ENCODE measurements at regions not wholly inside any gene's neighbourhood (a gene's known extent, or its start where the extent isn't known, plus 50 kb on each side); places are given as distances from the start of the nearest gene placed in this dataset.

- DNase-seq (ENCODE audit: insufficient read length, low spot score): no peak
- no peak for TF ChIP-seq POLR2A (IDR thresholded peaks at IDR 0.05; ENCODE audit: low read depth, low read length)
- FAIRE-seq: no peak
These were observed 241.6 kb downstream of the ZNF621 start for GRCh38 chr3:40766396-40766795.

GRCh38 chr3:40768046-40768445, 243.3 kb downstream of the ZNF621 start:
- no peak for TF ChIP-seq POLR2A (IDR thresholded peaks at IDR 0.05; ENCODE audit: low read depth, low read length)
- no peak for FAIRE-seq
- DNase-seq (ENCODE audit: insufficient read length, low spot score): no peak

GRCh38 chr3:40768536-40768935, 243.8 kb downstream of the ZNF621 start:
- TF ChIP-seq POLR2A (IDR thresholded peaks at IDR 0.05; ENCODE audit: low read depth, low read length): no peak
- FAIRE-seq: no peak
- DNase-seq (ENCODE audit: insufficient read length, low spot score): no peak

GRCh38 chr3:40770061-40770460, 245.3 kb downstream of the ZNF621 start:
- DNase-seq (ENCODE audit: insufficient read length, low spot score): no peak
- FAIRE-seq: no peak
- no peak for TF ChIP-seq POLR2A (IDR thresholded peaks at IDR 0.05; ENCODE audit: low read depth, low read length)

- FAIRE-seq (no peak), DNase-seq (ENCODE audit: insufficient read length, low spot score) (no peak)
- TF ChIP-seq POLR2A (IDR thresholded peaks at IDR 0.05; ENCODE audit: low read depth, low read length): no peak
These were observed 246.4 kb downstream of the ZNF621 start for GRCh38 chr3:40771112-40771511.

GRCh38 chr3:40779039-40779438, 254.3 kb downstream of the ZNF621 start:
- DNase-seq (ENCODE audit: insufficient read length, low spot score): no peak
- FAIRE-seq: no peak
- TF ChIP-seq POLR2A (IDR thresholded peaks at IDR 0.05; ENCODE audit: low read depth, low read length): no peak

- FAIRE-seq (no peak), DNase-seq (ENCODE audit: insufficient read length, low spot score) (no peak)
- no peak for TF ChIP-seq POLR2A (IDR thresholded peaks at IDR 0.05; ENCODE audit: low read depth, low read length)
These were observed 255.6 kb downstream of the ZNF621 start for GRCh38 chr3:40780291-40780924.

GRCh38 chr3:40780925-40781406, 256.2 kb downstream of the ZNF621 start:
- TF ChIP-seq POLR2A (IDR thresholded peaks at IDR 0.05; ENCODE audit: low read depth, low read length): no peak
- DNase-seq (ENCODE audit: insufficient read length, low spot score): no peak
- FAIRE-seq: no peak

GRCh38 chr3:40782111-40782721, 257.5 kb downstream of the ZNF621 start:
- FAIRE-seq: no peak
- no peak for DNase-seq (ENCODE audit: insufficient read length, low spot score)

GRCh38 chr3:40790746-40791145, 266.0 kb downstream of the ZNF621 start:
- FAIRE-seq (no peak), DNase-seq (ENCODE audit: insufficient read length, low spot score) (no peak)
- no peak for TF ChIP-seq POLR2A (IDR thresholded peaks at IDR 0.05; ENCODE audit: low read depth, low read length)

More at GRCh38 chr3:40782111-40782721, 257.5 kb downstream of the ZNF621 start:
- no peak for TF ChIP-seq POLR2A (IDR thresholded peaks at IDR 0.05; ENCODE audit: low read depth, low read length)

- DNase-seq (ENCODE audit: insufficient read length, low spot score) (no peak), FAIRE-seq (no peak)
- TF ChIP-seq POLR2A (IDR thresholded peaks at IDR 0.05; ENCODE audit: low read depth, low read length): no peak
These were observed 269.0 kb downstream of the ZNF621 start for GRCh38 chr3:40793730-40794129.

GRCh38 chr3:40800343-40800742, 275.6 kb downstream of the ZNF621 start:
- no peak for TF ChIP-seq POLR2A (IDR thresholded peaks at IDR 0.05; ENCODE audit: low read depth, low read length)
- FAIRE-seq (peak; percentile 100), DNase-seq (ENCODE audit: insufficient read length, low spot score) (peak; percentile 55)

- DNase-seq (ENCODE audit: insufficient read length, low spot score) (no peak), FAIRE-seq (peak; percentile 60)
- no peak for TF ChIP-seq POLR2A (IDR thresholded peaks at IDR 0.05; ENCODE audit: low read depth, low read length)
These were observed 276.6 kb downstream of the ZNF621 start for GRCh38 chr3:40801284-40801741.

- FAIRE-seq: no peak
- no peak for TF ChIP-seq POLR2A (IDR thresholded peaks at IDR 0.05; ENCODE audit: low read depth, low read length)
- DNase-seq (ENCODE audit: insufficient read length, low spot score): no peak
These were observed 278.6 kb downstream of the ZNF621 start for GRCh38 chr3:40803311-40803710.

GRCh38 chr3:40805456-40805855, 280.7 kb downstream of the ZNF621 start:
- no peak for TF ChIP-seq POLR2A (IDR thresholded peaks at IDR 0.05; ENCODE audit: low read depth, low read length)
- FAIRE-seq: no peak

More at GRCh38 chr3:40805456-40805855, 280.7 kb downstream of the ZNF621 start:
- DNase-seq (ENCODE audit: insufficient read length, low spot score): no peak
